ENCODE measurements at regions not wholly inside any gene's neighbourhood (a gene's known extent, or its start where the extent isn't known, plus 50 kb on each side); places are given as distances from the start of the nearest gene placed in this dataset.

DNA sequence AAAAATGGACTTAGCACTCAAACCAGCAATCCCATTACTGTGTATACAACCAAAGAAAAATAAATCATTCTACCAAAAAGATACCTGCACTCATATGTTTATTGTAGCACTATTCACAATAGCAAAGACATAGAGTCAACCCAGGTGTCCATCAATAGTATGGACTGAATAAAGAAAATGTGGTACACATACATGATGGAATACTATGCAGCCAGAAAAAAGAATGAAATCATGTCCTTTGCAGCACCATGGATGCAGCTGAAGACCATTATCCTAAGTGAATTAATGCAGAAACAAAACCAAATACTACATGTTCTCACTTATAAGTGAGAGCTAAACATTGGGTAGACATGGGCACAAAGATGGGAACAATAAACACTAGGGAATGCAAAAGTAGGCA, 236.8 kb upstream of the POU5F2 start:
- H2BK5ac ChIP-seq (ENCODE audit: insufficient read length, low read length) = no peak overlapping the region
- no peak overlapping the region for H4K5ac ChIP-seq (ENCODE audit: insufficient read length, low read depth, low read length)
- no peak overlapping the region for H3K4ac ChIP-seq (ENCODE audit: low read depth, low read length)
- no peak overlapping the region for H2BK12ac ChIP-seq (ENCODE audit: insufficient read length, low read depth, low read length)
- H3K27ac ChIP-seq (ENCODE audit: insufficient read length, low read depth, low read length) = no peak overlapping the region
- H3K56ac ChIP-seq (ENCODE audit: insufficient read length, low read depth, low read length) = no peak overlapping the region
- no peak overlapping the region for H3K23ac ChIP-seq (ENCODE audit: insufficient read length, low read depth, low read length)
- no peak for DNase-seq
- H2BK120ac ChIP-seq (ENCODE audit: low read depth, low read length, poor library complexity, severe bottlenecking) = no peak overlapping the region
- H3K79me2 ChIP-seq (ENCODE audit: insufficient read depth, low read length) = no peaks in the 10 kb centered on the region
- H2AK5ac ChIP-seq (ENCODE audit: insufficient read length, low read length) = no peak overlapping the region
- H3K18ac ChIP-seq (ENCODE audit: insufficient read length, low read depth, low read length) = no peak overlapping the region
- Mint-ChIP-seq H3K27ac (no peak overlapping the region), H3K9me3 (peaks cover 33% of the 10 kb centered on the region in 2 experiments), H3K4me1 (no peaks in the 10 kb centered on the region), H3K36me3 (ENCODE audit: insufficient read depth in 1 of 3, low read depth in 3 of 3) (peaks cover 15 to 39% (median 18%) of the 10 kb centered on the region in 3 experiments), H3K4me3 (no peak overlapping the region), H3K27me3 (ENCODE audit: low read depth) (no peaks in the 10 kb centered on the region; the same call in 1 of the 2 replicates)
- no peak overlapping the region for H3K9ac ChIP-seq (ENCODE audit: extremely low read depth, insufficient read length, low read length)
- H4K8ac ChIP-seq (replicated peaks; ENCODE audit: insufficient read length, low read depth, low read length) = no peak overlapping the region
- no peak overlapping the region for H2BK20ac ChIP-seq (ENCODE audit: low read depth, low read length, poor library complexity, severe bottlenecking)
- no peaks in the 10 kb centered on the region for H4K20me1 ChIP-seq (ENCODE audit: control insufficient read depth, insufficient read depth, insufficient read length)
- no peaks in the 10 kb centered on the region for H3K4me1 ChIP-seq (ENCODE audit: insufficient read depth, low read length)
- H3K9me3 ChIP-seq (ENCODE audit: control insufficient read depth, low read depth, low read length) = no peaks in the 10 kb centered on the region
- TF ChIP-seq, protein P1, sequence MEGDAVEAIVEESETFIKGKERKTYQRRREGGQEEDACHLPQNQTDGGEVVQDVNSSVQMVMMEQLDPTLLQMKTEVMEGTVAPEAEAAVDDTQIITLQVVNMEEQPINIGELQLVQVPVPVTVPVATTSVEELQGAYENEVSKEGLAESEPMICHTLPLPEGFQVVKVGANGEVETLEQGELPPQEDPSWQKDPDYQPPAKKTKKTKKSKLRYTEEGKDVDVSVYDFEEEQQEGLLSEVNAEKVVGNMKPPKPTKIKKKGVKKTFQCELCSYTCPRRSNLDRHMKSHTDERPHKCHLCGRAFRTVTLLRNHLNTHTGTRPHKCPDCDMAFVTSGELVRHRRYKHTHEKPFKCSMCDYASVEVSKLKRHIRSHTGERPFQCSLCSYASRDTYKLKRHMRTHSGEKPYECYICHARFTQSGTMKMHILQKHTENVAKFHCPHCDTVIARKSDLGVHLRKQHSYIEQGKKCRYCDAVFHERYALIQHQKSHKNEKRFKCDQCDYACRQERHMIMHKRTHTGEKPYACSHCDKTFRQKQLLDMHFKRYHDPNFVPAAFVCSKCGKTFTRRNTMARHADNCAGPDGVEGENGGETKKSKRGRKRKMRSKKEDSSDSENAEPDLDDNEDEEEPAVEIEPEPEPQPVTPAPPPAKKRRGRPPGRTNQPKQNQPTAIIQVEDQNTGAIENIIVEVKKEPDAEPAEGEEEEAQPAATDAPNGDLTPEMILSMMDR (conservative IDR thresholded peaks at IDR 0.05) = no peak
- H3K23me2 ChIP-seq (ENCODE audit: insufficient read length, low read depth, low read length, poor library complexity, severe bottlenecking) = no peaks in the 10 kb centered on the region
- H3K4me2 ChIP-seq (ENCODE audit: insufficient read depth, insufficient read length, low read length) = no peak overlapping the region
- H3T11ph ChIP-seq (ENCODE audit: low read length) = no peak overlapping the region
- no peaks in the 10 kb centered on the region for H3K79me1 ChIP-seq (ENCODE audit: insufficient read depth, low read depth, low read length, poor library complexity, severe bottlenecking)
- no peak overlapping the region for H2BK15ac ChIP-seq (ENCODE audit: low read depth, low read length)
- no peak overlapping the region for H3K14ac ChIP-seq (ENCODE audit: insufficient read depth, low read length)
- H4K91ac ChIP-seq (ENCODE audit: insufficient read length, low read depth, low read length) = no peak overlapping the region
- H3K27me3 ChIP-seq (ENCODE audit: insufficient read depth, low read length) = no peaks in the 10 kb centered on the region
- no peak overlapping the region for H2AFZ ChIP-seq (ENCODE audit: low read length)

All from H9 (cell line).